ENCODE measurements at regions not wholly inside any gene's neighbourhood (a gene's known extent, or its start where the extent isn't known, plus 50 kb on each side); places are given as distances from the start of the nearest gene placed in this dataset.

- H3K4me3 Mint-ChIP-seq = no peak overlapping the region
- Histone ChIP-seq H3K27me3 (ENCODE audit: control insufficient read depth in 2 of 2, insufficient read depth in 2 of 2, low read length in 2 of 2) (no peaks in the 10 kb centered on the region), H3K36me3 (ENCODE audit: control insufficient read depth in 2 of 3, insufficient read depth in 3 of 3, low read length in 3 of 3) (no peaks in the 10 kb centered on the region), H3K4me3 (ENCODE audit: low read length) (no peak overlapping the region), H3K9me3 (ENCODE audit: control insufficient read depth in 2 of 3, low read length in 3 of 3) (no peaks in the 10 kb centered on the region), H3K4me1 (ENCODE audit: control insufficient read depth in 2 of 2, insufficient read depth in 2 of 2, low read length in 2 of 2) (no peaks in the 10 kb centered on the region), H3K27ac (ENCODE audit: low read depth, low read length) (no peak overlapping the region)
- no peaks in the 10 kb centered on the region for H3K36me3 Mint-ChIP-seq
- no peaks in the 10 kb centered on the region for H3K27me3 Mint-ChIP-seq
- H3K4me1 Mint-ChIP-seq = no peaks in the 10 kb centered on the region
- H3K27ac Mint-ChIP-seq = no peak overlapping the region
- H3K9me3 Mint-ChIP-seq = peaks cover 0 to 3% (median 0%) of the 10 kb centered on the region in 11 donors
- intact Hi-C loops (cut with micrococcal nuclease) = no loop called here
- ChIA-PET CTCF (no interaction called here), POLR2A (no interaction called here)
- DNase-seq (no peak), ATAC-seq (no peak)
Observed at GRCh38 chr4:96316776-96317175, 476.9 kb downstream of the PDHA2 start.

DNA sequence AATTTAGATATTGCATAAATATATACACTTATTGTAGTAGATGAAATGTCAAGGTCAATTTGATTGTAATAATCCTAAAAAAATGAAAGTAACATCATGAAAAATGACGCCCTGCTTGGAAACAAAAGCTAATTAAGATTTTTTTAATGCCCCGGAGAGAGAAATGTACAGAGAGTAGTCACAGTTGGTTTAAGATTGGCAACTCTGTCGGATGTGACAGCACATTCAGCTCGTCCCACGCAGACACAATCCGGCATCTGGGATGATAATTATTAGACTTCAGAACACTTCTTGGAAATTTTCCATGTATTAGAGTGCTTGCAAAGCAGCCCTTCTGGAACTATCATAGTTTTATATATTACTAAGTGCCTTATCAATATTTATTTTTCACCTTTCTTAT lies 478.0 kb downstream of the PDHA2 start:
- Mint-ChIP-seq H3K9me3 (peaks cover 0 to 3% (median 0%) of the 10 kb centered on the region in 11 donors), H3K4me3 (no peak overlapping the region), H3K27ac (no peak overlapping the region), H3K4me1 (no peaks in the 10 kb centered on the region), H3K36me3 (no peaks in the 10 kb centered on the region), H3K27me3 (no peaks in the 10 kb centered on the region)
- POLR2A ChIA-PET = no interaction called here
- CTCF ChIA-PET = interaction anchor here (0.7 kb wide), 1 partner anchor 13 kb away, joined by 3 read pairs; no protein-coding TSS in a partner anchor
- ATAC-seq (no peak), DNase-seq (no peak)
- H3K4me3 ChIP-seq (ENCODE audit: low read length) = no peak overlapping the region
- intact Hi-C loops (cut with micrococcal nuclease) = no loop called here
- H3K27me3 ChIP-seq (ENCODE audit: control insufficient read depth in 2 of 2, insufficient read depth in 2 of 2, low read length in 2 of 2) = no peaks in the 10 kb centered on the region
- H3K4me1 ChIP-seq (ENCODE audit: control insufficient read depth in 2 of 2, insufficient read depth in 2 of 2, low read length in 2 of 2) = no peaks in the 10 kb centered on the region
- no peaks in the 10 kb centered on the region for H3K9me3 ChIP-seq (ENCODE audit: control insufficient read depth in 2 of 3, low read length in 3 of 3)
- no peak overlapping the region for H3K27ac ChIP-seq (ENCODE audit: low read depth, low read length)
- no peaks in the 10 kb centered on the region for H3K36me3 ChIP-seq (ENCODE audit: control insufficient read depth in 2 of 3, insufficient read depth in 3 of 3, low read length in 3 of 3)

- no peak for ATAC-seq
- H3K27ac Mint-ChIP-seq = no peak overlapping the region
- ChIA-PET CTCF (no interaction called here), POLR2A (no interaction called here)
- H3K4me3 ChIP-seq (ENCODE audit: low read length) = no peak overlapping the region
- H3K36me3 Mint-ChIP-seq = no peaks in the 10 kb centered on the region
- H3K27me3 Mint-ChIP-seq = no peaks in the 10 kb centered on the region
- H3K4me1 Mint-ChIP-seq = no peaks in the 10 kb centered on the region
- H3K36me3 ChIP-seq (ENCODE audit: control insufficient read depth in 2 of 3, insufficient read depth in 3 of 3, low read length in 3 of 3) = no peaks in the 10 kb centered on the region
- intact Hi-C loops (cut with micrococcal nuclease) = no loop called here
- H3K4me1 ChIP-seq (ENCODE audit: control insufficient read depth in 2 of 2, insufficient read depth in 2 of 2, low read length in 2 of 2) = no peaks in the 10 kb centered on the region
- H3K27me3 ChIP-seq (ENCODE audit: control insufficient read depth in 2 of 2, insufficient read depth in 2 of 2, low read length in 2 of 2) = no peaks in the 10 kb centered on the region
- peaks cover 0 to 18% (median 0%) of the 10 kb centered on the region in 11 donors for H3K9me3 Mint-ChIP-seq
- DNase-seq = no peak
- no peak overlapping the region for H3K27ac ChIP-seq (ENCODE audit: low read depth, low read length)
- H3K4me3 Mint-ChIP-seq = no peak overlapping the region
- no peaks in the 10 kb centered on the region for H3K9me3 ChIP-seq (ENCODE audit: control insufficient read depth in 2 of 3, low read length in 3 of 3)
Observed at GRCh38 chr4:96326846-96327245, 487.0 kb downstream of the PDHA2 start.

- ATAC-seq (no peak), DNase-seq (no peak)
- no peak overlapping the region for H3K4me3 Mint-ChIP-seq
- H3K27me3 Mint-ChIP-seq = no peaks in the 10 kb centered on the region
- peaks cover 0 to 4% (median 0%) of the 10 kb centered on the region in 3 experiments for H3K9me3 ChIP-seq (ENCODE audit: control insufficient read depth in 2 of 3, low read length in 3 of 3)
- H3K9me3 Mint-ChIP-seq = peaks cover 0 to 8% (median 2%) of the 10 kb centered on the region in 11 donors
- H3K36me3 Mint-ChIP-seq = no peaks in the 10 kb centered on the region
- no peaks in the 10 kb centered on the region for H3K36me3 ChIP-seq (ENCODE audit: control insufficient read depth in 2 of 3, insufficient read depth in 3 of 3, low read length in 3 of 3)
- H3K4me3 ChIP-seq (ENCODE audit: low read length) = no peak overlapping the region
- H3K4me1 ChIP-seq (ENCODE audit: control insufficient read depth in 2 of 2, insufficient read depth in 2 of 2, low read length in 2 of 2) = no peaks in the 10 kb centered on the region
- no peak overlapping the region for H3K27ac Mint-ChIP-seq
- no peaks in the 10 kb centered on the region for H3K27me3 ChIP-seq (ENCODE audit: control insufficient read depth in 2 of 2, insufficient read depth in 2 of 2, low read length in 2 of 2)
- ChIA-PET POLR2A (no interaction called here), CTCF (no interaction called here)
- H3K27ac ChIP-seq (ENCODE audit: low read depth, low read length) = no peak overlapping the region
- no peaks in the 10 kb centered on the region for H3K4me1 Mint-ChIP-seq
- intact Hi-C loops (cut with micrococcal nuclease) = no loop called here
Observed at GRCh38 chr4:96342196-96342595, 502.3 kb downstream of the PDHA2 start.

DNA sequence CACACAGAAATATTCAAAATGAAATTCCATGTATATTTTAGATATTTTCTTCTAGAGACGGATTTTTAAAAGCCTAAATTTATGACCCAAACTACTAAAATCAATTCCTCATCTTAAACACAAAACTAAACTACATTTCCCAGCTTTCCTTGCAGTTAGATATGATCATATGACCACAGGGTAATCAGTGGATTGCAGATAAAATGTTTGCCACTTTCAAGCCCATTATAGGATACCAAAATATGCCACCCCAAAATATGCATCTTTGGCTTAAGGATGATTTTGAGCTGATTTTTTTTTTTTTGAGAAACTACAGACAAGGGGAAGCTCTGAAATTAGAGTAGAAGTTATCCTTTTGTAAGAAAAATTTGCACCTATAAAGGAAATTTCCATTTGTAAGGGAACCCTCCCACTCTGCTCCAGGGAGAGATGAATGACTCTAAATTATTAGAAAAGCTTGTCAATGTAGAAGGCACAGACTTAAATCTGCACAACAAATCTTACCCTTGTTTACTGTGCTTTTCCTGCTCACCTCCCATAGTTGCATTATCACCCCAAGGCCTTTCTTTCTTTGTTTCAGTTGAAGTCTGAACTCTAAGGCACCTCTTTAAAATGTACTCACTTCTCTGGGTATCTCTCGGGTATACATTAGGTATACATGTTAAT lies 503.0 kb downstream of the PDHA2 start:
- Mint-ChIP-seq H3K9me3 (peaks cover 0 to 9% (median 2%) of the 10 kb centered on the region in 11 donors), H3K36me3 (no peaks in the 10 kb centered on the region), H3K27me3 (no peaks in the 10 kb centered on the region), H3K4me1 (no peaks in the 10 kb centered on the region), H3K27ac (no peak overlapping the region), H3K4me3 (no peak overlapping the region)
- no peak overlapping the region for H3K27ac ChIP-seq (ENCODE audit: low read depth, low read length)
- ChIA-PET CTCF (no interaction called here), POLR2A (no interaction called here)
- no peak overlapping the region for H3K4me3 ChIP-seq (ENCODE audit: low read length)
- no peaks in the 10 kb centered on the region for H3K4me1 ChIP-seq (ENCODE audit: control insufficient read depth in 2 of 2, insufficient read depth in 2 of 2, low read length in 2 of 2)
- no peak for ATAC-seq
- H3K27me3 ChIP-seq (ENCODE audit: control insufficient read depth in 2 of 2, insufficient read depth in 2 of 2, low read length in 2 of 2) = no peaks in the 10 kb centered on the region
- H3K9me3 ChIP-seq (ENCODE audit: control insufficient read depth in 2 of 3, low read length in 3 of 3) = peaks cover 0 to 4% (median 0%) of the 10 kb centered on the region in 3 experiments
- H3K36me3 ChIP-seq (ENCODE audit: control insufficient read depth in 2 of 3, insufficient read depth in 3 of 3, low read length in 3 of 3) = no peaks in the 10 kb centered on the region
- no peak for DNase-seq
- intact Hi-C loops (cut with micrococcal nuclease) = no loop called here

- H3K36me3 ChIP-seq (ENCODE audit: control insufficient read depth in 2 of 3, insufficient read depth in 3 of 3, low read length in 3 of 3) = no peaks in the 10 kb centered on the region
- H3K4me1 Mint-ChIP-seq = no peaks in the 10 kb centered on the region
- no peaks in the 10 kb centered on the region for H3K36me3 Mint-ChIP-seq
- intact Hi-C loops (cut with micrococcal nuclease) = no loop called here
- no peak overlapping the region for H3K27ac ChIP-seq (ENCODE audit: low read depth, low read length)
- no peaks in the 10 kb centered on the region for H3K4me1 ChIP-seq (ENCODE audit: control insufficient read depth in 2 of 2, insufficient read depth in 2 of 2, low read length in 2 of 2)
- H3K27ac Mint-ChIP-seq = no peak overlapping the region
- H3K4me3 Mint-ChIP-seq = no peak overlapping the region
- no peaks in the 10 kb centered on the region for H3K27me3 Mint-ChIP-seq
- ChIA-PET POLR2A (no interaction called here), CTCF (no interaction called here)
- H3K27me3 ChIP-seq (ENCODE audit: control insufficient read depth in 2 of 2, insufficient read depth in 2 of 2, low read length in 2 of 2) = no peaks in the 10 kb centered on the region
- H3K9me3 Mint-ChIP-seq = peaks cover 0 to 9% (median 2%) of the 10 kb centered on the region in 11 donors
- H3K4me3 ChIP-seq (ENCODE audit: low read length) = no peak overlapping the region
- no peak for ATAC-seq
- H3K9me3 ChIP-seq (ENCODE audit: control insufficient read depth in 2 of 3, low read length in 3 of 3) = peaks cover 0 to 4% (median 0%) of the 10 kb centered on the region in 3 experiments
- no peak for DNase-seq
Observed at GRCh38 chr4:96343836-96344235, 503.9 kb downstream of the PDHA2 start.

DNA sequence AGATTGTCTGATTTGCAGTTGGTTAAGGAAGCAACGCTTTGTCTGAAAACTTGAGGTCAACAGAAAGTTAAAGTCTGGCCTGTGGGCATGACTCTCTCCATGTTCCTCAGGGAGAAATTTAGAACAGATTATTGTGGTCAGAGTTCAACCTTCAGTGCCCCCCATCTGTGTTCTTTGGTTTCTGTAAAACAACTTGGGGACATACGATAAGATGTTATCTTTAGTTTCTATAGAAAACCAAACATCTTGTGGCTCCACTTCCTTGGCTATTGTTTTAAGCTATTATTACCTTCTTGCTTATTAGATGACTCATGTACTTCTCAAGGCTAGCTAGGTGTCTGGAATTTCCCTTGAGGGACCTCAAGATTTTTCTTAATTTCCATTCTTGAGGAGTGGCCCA lies 507.7 kb downstream of the PDHA2 start:
- H3K4me3 ChIP-seq (ENCODE audit: low read length) = no peak overlapping the region
- peaks cover 0 to 4% (median 0%) of the 10 kb centered on the region in 3 experiments for H3K9me3 ChIP-seq (ENCODE audit: control insufficient read depth in 2 of 3, low read length in 3 of 3)
- H3K27ac ChIP-seq (ENCODE audit: low read depth, low read length) = no peak overlapping the region
- peaks cover 0 to 7% (median 0%) of the 10 kb centered on the region in 11 donors for H3K9me3 Mint-ChIP-seq
- peaks cover 0 to 3% (median 0%) of the 10 kb centered on the region in 7 donors for H3K4me1 Mint-ChIP-seq
- H3K27me3 ChIP-seq (ENCODE audit: control insufficient read depth in 2 of 2, insufficient read depth in 2 of 2, low read length in 2 of 2) = no peaks in the 10 kb centered on the region
- no peaks in the 10 kb centered on the region for H3K36me3 Mint-ChIP-seq
- H3K27me3 Mint-ChIP-seq = no peaks in the 10 kb centered on the region
- no peak overlapping the region for H3K27ac Mint-ChIP-seq
- no peaks in the 10 kb centered on the region for H3K4me1 ChIP-seq (ENCODE audit: control insufficient read depth in 2 of 2, insufficient read depth in 2 of 2, low read length in 2 of 2)
- DNase-seq (no peak), ATAC-seq (no peak)
- POLR2A ChIA-PET = no interaction called here
- intact Hi-C loops (cut with micrococcal nuclease) = no loop called here
- no peaks in the 10 kb centered on the region for H3K36me3 ChIP-seq (ENCODE audit: control insufficient read depth in 2 of 3, insufficient read depth in 3 of 3, low read length in 3 of 3)
- CTCF ChIA-PET = no interaction called here
- H3K4me3 Mint-ChIP-seq = no peak overlapping the region

Data from naive thymus-derived CD4-positive, alpha-beta T cell (primary cell).